ENCODE measurements at regions not wholly inside any gene's neighbourhood (a gene's known extent, or its start where the extent isn't known, plus 50 kb on each side); places are given as distances from the start of the nearest gene placed in this dataset.

DNA sequence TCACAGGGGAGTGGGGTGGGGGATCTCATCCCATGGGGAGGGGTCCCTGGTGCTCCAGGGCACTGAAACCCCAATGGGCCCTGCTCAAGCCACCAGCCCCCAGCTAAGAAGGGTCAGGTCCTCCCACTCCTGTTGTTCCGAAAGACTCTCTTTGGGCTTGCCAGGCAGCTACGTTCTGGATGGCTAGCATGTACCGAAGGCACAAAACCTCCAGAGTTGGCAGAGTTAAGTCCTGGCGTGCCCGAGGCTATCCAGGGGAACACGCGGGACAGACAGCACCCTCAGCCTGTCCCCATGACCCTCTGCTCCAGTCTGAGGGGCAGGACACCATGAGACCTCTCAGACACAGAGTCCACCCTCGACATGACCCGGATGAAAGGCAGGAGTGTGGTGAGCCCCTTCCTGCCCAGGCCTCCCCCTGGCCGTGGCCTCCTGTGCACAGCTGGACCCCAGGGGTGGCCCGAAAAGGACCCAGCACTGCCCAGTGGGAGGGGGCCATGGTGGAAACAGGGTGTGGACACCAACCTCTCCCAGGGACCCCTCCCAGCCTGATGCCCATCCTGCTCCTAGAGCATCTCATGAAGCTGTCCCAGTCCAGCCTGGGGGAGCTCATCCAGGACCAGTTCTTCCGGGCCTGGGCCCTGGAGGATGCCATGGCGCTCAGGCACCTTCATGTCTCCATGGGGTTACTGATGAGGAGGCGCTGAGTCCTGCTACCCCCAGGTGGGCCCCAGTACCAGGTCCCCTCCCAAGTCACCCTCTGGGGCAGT is 53.0 kb upstream of the TPM4 start:
- DNase-seq, result no peak

DNA sequence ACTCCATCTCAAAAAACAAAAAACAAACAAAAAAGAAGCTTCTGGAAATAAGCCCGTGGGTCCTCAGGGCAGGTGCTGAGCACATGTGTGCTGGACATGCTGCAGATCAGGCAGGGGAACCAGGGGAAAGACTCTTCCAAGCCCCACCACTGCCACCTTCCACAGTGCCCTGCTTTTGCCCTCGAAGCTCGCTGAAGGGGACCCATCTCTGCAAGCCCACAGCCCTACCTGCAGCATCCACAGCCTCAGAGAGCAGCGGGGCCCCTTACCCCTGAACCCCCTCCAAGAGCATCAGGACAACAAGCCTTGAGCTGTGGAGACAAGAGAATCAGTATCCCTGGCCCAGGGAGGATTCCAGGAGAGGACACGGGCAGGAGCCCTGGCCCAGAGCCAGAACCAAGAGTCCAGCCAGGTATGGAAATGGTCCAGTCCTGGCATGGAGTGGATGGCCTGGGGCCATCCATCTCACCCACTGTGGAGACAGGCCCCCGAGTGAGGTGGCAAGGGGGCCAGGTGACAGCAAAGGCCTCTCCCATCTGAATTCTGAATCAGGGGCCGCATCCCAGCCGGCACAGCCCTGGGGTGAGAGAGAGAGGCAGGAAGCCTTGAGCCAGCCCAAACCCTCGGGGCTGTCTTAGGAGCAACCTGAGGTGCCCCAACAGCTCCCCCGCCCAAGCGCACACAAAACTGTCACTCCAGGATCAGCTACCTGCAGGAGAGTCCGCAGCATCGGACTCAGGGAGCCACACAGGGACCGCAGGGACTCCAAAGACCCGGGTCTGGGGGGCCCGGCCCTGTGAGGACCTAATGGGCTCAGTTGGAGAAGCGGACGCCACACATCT is 51.8 kb upstream of the TPM4 start:
- DNase-seq, result no peak

DNA sequence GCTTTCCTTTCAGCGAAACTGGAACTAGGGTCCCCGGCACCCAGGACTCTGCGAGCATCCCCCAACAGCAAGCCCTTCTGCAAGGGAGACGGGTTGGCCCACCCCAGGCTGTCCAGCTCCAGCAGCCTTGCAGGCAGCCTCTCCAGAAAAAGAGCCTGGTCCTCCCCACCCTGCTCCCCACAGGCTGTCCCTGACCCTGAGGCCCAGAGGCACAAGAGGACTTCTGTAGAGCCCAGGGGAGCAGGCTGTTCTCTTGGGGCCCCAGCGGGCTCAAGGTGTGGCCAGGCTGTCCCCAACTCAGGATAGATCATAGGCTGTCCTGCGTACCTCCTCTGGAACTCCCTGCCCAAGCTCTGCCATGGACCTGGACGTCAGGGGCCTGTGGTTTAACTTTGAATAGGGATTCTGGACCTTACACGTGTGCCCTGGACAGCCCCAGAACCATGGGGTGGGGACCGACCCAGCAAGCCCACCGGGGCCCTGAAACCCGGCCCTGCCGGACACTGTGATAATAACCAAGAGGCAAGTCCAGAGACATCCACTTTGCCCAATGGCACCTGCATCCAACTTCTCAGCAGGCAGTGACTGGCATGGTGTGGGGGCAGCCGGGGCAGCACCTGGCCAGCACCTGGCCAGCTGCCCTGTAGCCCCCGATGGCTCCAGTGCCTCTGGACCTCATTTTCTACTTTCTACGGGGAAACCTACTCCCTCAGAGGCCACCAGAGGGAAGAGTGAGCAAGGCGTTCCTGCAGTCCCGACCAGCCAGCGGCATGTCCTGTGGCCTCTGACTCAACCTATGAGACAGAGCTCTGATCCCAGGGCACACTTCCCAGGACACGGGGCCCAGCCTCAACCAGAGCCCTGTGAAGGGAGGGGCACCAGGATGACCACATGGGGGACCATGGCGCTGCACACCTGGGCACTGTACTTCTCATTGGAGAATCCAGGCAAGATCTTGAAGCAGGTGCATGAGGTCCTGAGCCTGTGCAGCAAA is 50.9 kb upstream of the TPM4 start:
- DNase-seq, result no peak

DNA sequence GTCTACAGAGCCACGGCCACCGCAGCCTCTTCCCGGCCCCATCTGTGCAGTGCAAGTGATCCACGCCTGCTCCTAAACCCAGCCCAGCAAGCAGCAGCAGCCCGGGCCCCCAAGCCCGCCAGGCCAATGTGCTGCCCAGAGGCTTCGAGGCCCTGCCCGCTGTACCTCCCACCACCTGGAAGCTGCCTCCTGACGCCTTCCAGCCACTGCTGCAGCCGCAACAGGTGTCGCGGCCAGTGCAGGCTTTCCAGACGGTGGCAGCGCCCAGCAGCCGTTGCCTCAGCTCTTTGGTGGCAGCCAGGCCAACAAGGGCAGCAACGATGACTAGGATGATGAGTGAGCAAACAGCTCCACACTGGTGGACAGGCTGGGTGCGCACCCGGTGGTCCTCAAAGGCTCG is 50.2 kb upstream of the TPM4 start:
- no peak for DNase-seq
